SK-N-SH treated with all-trans-retinoic acid at 6 μM for 48 hours (cell line): ENCODE measurements at regions not wholly inside any gene's neighbourhood (a gene's known extent, or its start where the extent isn't known, plus 50 kb on each side); places are given as distances from the start of the nearest gene placed in this dataset.

ENCODE experiments used
- ATAC-seq: fragments of 200-7000 bp; cut with Tn5 transposase; 3 replicates; pipeline ENCODE4 v1.9.1; 2020; ENCODE audit warnings: mild to moderate bottlenecking, moderate library complexity
- BACH2 ChIP-seq: fragments of 250-450 bp; sonication (Bioruptor Pico); IDR thresholded peaks from 2 replicates; pipeline ENCODE4 v1.9.0; 2021; ENCODE audit warnings: mild to moderate bottlenecking, borderline replicate concordance
- CREB5 ChIP-seq: fragments of 250-450 bp; sonication (Bioruptor Pico); IDR thresholded peaks from 2 replicates; pipeline ENCODE4 v1.5.1; 2020; ENCODE audit warnings: low read depth, mild to moderate bottlenecking, moderate library complexity
- CSDC2 ChIP-seq: fragments of 250-450 bp; sonication (Bioruptor Pico); IDR thresholded peaks from 2 replicates; pipeline ENCODE4 v1.5.0; 2020; ENCODE audit warnings: mild to moderate bottlenecking, moderate library complexity
- CSRNP3 ChIP-seq: fragments of 250-450 bp; sonication (Bioruptor Pico); IDR thresholded peaks from 2 replicates; pipeline ENCODE4 v1.5.1; 2021; ENCODE audit warnings: mild to moderate bottlenecking, moderate library complexity
- ESRRG ChIP-seq: fragments of 250-450 bp; sonication (Bioruptor Pico); IDR thresholded peaks from 2 replicates; pipeline ENCODE4 v1.6.1; 2021; ENCODE audit warnings: mild to moderate bottlenecking
- GLIS3 ChIP-seq: fragments of 250-450 bp; sonication (Bioruptor Pico); IDR thresholded peaks from 2 replicates; pipeline ENCODE4 v1.5.0; 2020; ENCODE audit warnings: mild to moderate bottlenecking, moderate library complexity
- ISL1 ChIP-seq: fragments of 250-450 bp; sonication (Bioruptor Pico); IDR thresholded peaks from 2 replicates; pipeline ENCODE4 v2.1.2; 2022; ENCODE audit warnings: mild to moderate bottlenecking, moderate library complexity
- OSR1 ChIP-seq: fragments of 250-450 bp; sonication (Bioruptor Pico); IDR thresholded peaks from 2 replicates; pipeline ENCODE4 v1.8.0; 2022; ENCODE audit warnings: moderate library complexity, mild to moderate bottlenecking, inconsistent platforms
- PATZ1 ChIP-seq: fragments of 250-450 bp; sonication (Bioruptor Pico); IDR thresholded peaks from 2 replicates; pipeline ENCODE4 v1.8.0; 2020; ENCODE audit warnings: mild to moderate bottlenecking, moderate library complexity, borderline replicate concordance
- PPARA ChIP-seq: fragments of 250-450 bp; sonication (Bioruptor Pico); IDR thresholded peaks from 2 replicates; pipeline ENCODE4 v1.5.0; 2020; ENCODE audit warnings: mild to moderate bottlenecking, borderline replicate concordance
- RARB ChIP-seq: fragments of 250-450 bp; sonication (Bioruptor Pico); IDR thresholded peaks from 2 replicates; pipeline ENCODE4 v1.8.0; 2021; ENCODE audit warnings: mild to moderate bottlenecking, moderate library complexity
- SNAI2 ChIP-seq: fragments of 250-450 bp; sonication (Bioruptor Pico); IDR thresholded peaks from 2 replicates; pipeline ENCODE4 v1.5.0; 2020; ENCODE audit warnings: mild to moderate bottlenecking, moderate library complexity
- TCF4 ChIP-seq: fragments of 250-450 bp; sonication (Bioruptor Pico); IDR thresholded peaks from 2 replicates; pipeline ENCODE4 v1.8.0; 2021; ENCODE audit warnings: mild to moderate bottlenecking, moderate library complexity, borderline replicate concordance
- ZC3H10 ChIP-seq: fragments of 250-450 bp; sonication (Bioruptor Pico); IDR thresholded peaks from 2 replicates; pipeline ENCODE4 v1.5.1; 2021; ENCODE audit warnings: mild to moderate bottlenecking, moderate library complexity
- ZFP3 ChIP-seq: fragments of 250-450 bp; sonication (Bioruptor Pico); IDR thresholded peaks from 2 replicates; pipeline ENCODE4 v1.5.0; 2020; ENCODE audit warnings: mild to moderate bottlenecking, moderate library complexity
- ZFP30 ChIP-seq: fragments of 450-650 bp; formaldehyde crosslinking; IDR thresholded peaks from 2 replicates; pipeline ENCODE4 v1.5.0; 2022; ENCODE audit warnings: mild to moderate bottlenecking, moderate library complexity
- ZNF565 ChIP-seq: fragments of 450-650 bp; formaldehyde crosslinking; conservative IDR thresholded peaks from 2 replicates; pipeline ENCODE4 v1.5.0; 2020; ENCODE audit warnings: low read depth, mild to moderate bottlenecking, moderate library complexity
- ZNF70 ChIP-seq: fragments of 450-650 bp; formaldehyde crosslinking; IDR thresholded peaks from 2 replicates; pipeline ENCODE4 v1.5.0; 2020; ENCODE audit warnings: mild to moderate bottlenecking, moderate library complexity
- ZNF8 ChIP-seq: fragments of 450-650 bp; formaldehyde crosslinking; IDR thresholded peaks from 2 replicates; pipeline ENCODE4 v1.5.0; 2020; ENCODE audit warnings: mild to moderate bottlenecking, moderate library complexity
- TF ChIP-seq, protein P1 (sequence below): fragments of 250-450 bp; sonication (Bioruptor Pico); IDR thresholded peaks from 2 replicates; pipeline ENCODE4 v1.5.0; 2020; ENCODE audit warnings: mild to moderate bottlenecking, moderate library complexity

GRCh38 chr3:180469149-180469548, 132.8 kb upstream of the TTC14 start (continued):
- TF ChIP-seq, protein P1, sequence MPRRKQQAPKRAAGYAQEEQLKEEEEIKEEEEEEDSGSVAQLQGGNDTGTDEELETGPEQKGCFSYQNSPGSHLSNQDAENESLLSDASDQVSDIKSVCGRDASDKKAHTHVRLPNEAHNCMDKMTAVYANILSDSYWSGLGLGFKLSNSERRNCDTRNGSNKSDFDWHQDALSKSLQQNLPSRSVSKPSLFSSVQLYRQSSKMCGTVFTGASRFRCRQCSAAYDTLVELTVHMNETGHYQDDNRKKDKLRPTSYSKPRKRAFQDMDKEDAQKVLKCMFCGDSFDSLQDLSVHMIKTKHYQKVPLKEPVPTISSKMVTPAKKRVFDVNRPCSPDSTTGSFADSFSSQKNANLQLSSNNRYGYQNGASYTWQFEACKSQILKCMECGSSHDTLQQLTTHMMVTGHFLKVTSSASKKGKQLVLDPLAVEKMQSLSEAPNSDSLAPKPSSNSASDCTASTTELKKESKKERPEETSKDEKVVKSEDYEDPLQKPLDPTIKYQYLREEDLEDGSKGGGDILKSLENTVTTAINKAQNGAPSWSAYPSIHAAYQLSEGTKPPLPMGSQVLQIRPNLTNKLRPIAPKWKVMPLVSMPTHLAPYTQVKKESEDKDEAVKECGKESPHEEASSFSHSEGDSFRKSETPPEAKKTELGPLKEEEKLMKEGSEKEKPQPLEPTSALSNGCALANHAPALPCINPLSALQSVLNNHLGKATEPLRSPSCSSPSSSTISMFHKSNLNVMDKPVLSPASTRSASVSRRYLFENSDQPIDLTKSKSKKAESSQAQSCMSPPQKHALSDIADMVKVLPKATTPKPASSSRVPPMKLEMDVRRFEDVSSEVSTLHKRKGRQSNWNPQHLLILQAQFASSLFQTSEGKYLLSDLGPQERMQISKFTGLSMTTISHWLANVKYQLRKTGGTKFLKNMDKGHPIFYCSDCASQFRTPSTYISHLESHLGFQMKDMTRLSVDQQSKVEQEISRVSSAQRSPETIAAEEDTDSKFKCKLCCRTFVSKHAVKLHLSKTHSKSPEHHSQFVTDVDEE (CRISPR knock-in tag) = no peak
- TF ChIP-seq CSRNP3 (CRISPR knock-in tag) = no peak
- TF ChIP-seq ZNF70 = no peak
- TF ChIP-seq ESRRG (CRISPR knock-in tag) = no peak
- no peak for TF ChIP-seq ZFP30 (CRISPR knock-in tag)
- TF ChIP-seq ZNF8 = no peak
- no peak for TF ChIP-seq GLIS3 (CRISPR knock-in tag)
- TF ChIP-seq PPARA (CRISPR knock-in tag) = no peak

GRCh38 chr3:180478695-180479094, 123.3 kb upstream of the TTC14 start:
- no peak for ATAC-seq
- TF ChIP-seq ZNF8 (no peak), OSR1 (no peak), PATZ1 (no peak), ESRRG (CRISPR knock-in tag) (no peak), ZFP30 (CRISPR knock-in tag) (no peak), BACH2 (CRISPR knock-in tag) (no peak), GLIS3 (CRISPR knock-in tag) (no peak), ZNF70 (no peak), CSRNP3 (CRISPR knock-in tag) (no peak), CREB5 (CRISPR knock-in tag) (no peak), TCF4 (CRISPR knock-in tag) (no peak), RARB (CRISPR knock-in tag) (no peak), PPARA (CRISPR knock-in tag) (no peak), ZC3H10 (CRISPR knock-in tag) (no peak), CSDC2 (no peak), SNAI2 (no peak), ISL1 (CRISPR knock-in tag) (no peak), ZNF565 (CRISPR knock-in tag) (no peak), ZFP3 (no peak)
- TF ChIP-seq, protein P1 (CRISPR knock-in tag) = no peak
